Panc1 (cell line): ENCODE measurements at regions not wholly inside any gene's neighbourhood (a gene's known extent, or its start where the extent isn't known, plus 50 kb on each side); places are given as distances from the start of the nearest gene placed in this dataset.

Experiments
- ATAC-seq: fragments of 200-7000 bp; cut with Tn5 transposase; 2 replicates; pipeline ENCODE4 v1.9.1; 2020; ENCODE audit warnings: mild to moderate bottlenecking, moderate library complexity
- BruUV-seq: library from RNA; stranded (reverse); fragments of 400-500 nt; replicated peaks from 2 replicates; lab custom pipeline; 2021; lab: Mats Ljungman, UMichigan
- CTCF ChIA-PET: fragments of 300-600 bp; sonication (Branson Sonifier 250); formaldehyde crosslinking; loops from one replicate; lab custom pipeline; 2022; ENCODE audit warnings: antibody characterized with exemption; lab: Charles Lee
- POLR2A ChIA-PET: fragments of 300-600 bp; sonication (Branson Sonifier 250); formaldehyde crosslinking; loops from one replicate; lab custom pipeline; 2022; ENCODE audit warnings: antibody characterized with exemption; lab: Charles Lee
- DNase-seq: peaks from one replicate; pipeline ENCODE4 v3.0.0-alpha.2; 2010; ENCODE audit warnings: low read depth, low spot score
- H3K27ac ChIP-seq: 2 replicates; pipeline ENCODE4 v1.5.1; 2011; ENCODE audit warnings: mild to moderate bottlenecking, low read length, inconsistent platforms
- H3K27me3 ChIP-seq: fragments of 200-500 bp; sonication (Bioruptor generic); 2 replicates; pipeline ENCODE4 v1.6.0; 2014; ENCODE audit warnings: low read length, inconsistent platforms; ENCODE audit not compliant: control insufficient read depth, insufficient read depth
- H3K36me3 ChIP-seq: fragments of 200-500 bp; sonication (Bioruptor generic); 2 replicates; pipeline ENCODE4 v1.5.1; 2014; ENCODE audit warnings: inconsistent platforms, mild to moderate bottlenecking, low read length, moderate library complexity; ENCODE audit not compliant: control insufficient read depth, insufficient read depth
- H3K4me1 ChIP-seq: 2 replicates; pipeline ENCODE4 v1.5.1; 2011; ENCODE audit warnings: inconsistent platforms, mild to moderate bottlenecking, low read length, moderate library complexity; ENCODE audit not compliant: control insufficient read depth, insufficient read depth
- H3K4me3 ChIP-seq, 2 experiments: 2 replicates each; pipeline ENCODE4 v1.5.1; 2011 to 2012; ENCODE audit warnings: low read depth in 2 of 2, low read length in 2 of 2, mild to moderate bottlenecking in 2 of 2, inconsistent platforms in 1 of 2, moderate library complexity in 1 of 2
- H3K9me3 ChIP-seq: fragments of 200-500 bp; sonication (Bioruptor generic); 2 replicates; pipeline ENCODE4 v1.5.1; 2014; ENCODE audit warnings: low read depth, mild to moderate bottlenecking, inconsistent platforms, low read length, moderate library complexity; ENCODE audit not compliant: control insufficient read depth, insufficient read depth
- CTCF ChIP-seq: fragments of 450-650 bp; IDR thresholded peaks from 2 replicates; pipeline ENCODE4 v1.5.1; 2017; ENCODE audit warnings: mild to moderate bottlenecking
- POLR2AphosphoS5 ChIP-seq: IDR thresholded peaks from 2 replicates; pipeline ENCODE4 v1.6.1; 2012; ENCODE audit warnings: mild to moderate bottlenecking, low read depth, low read length, moderate library complexity
- SIN3A ChIP-seq: IDR thresholded peaks from 2 replicates; pipeline ENCODE4 v1.6.1; 2012; ENCODE audit warnings: low read depth, mild to moderate bottlenecking, low read length, moderate library complexity, borderline replicate concordance; ENCODE audit not compliant: insufficient read depth
- TCF7L2 ChIP-seq: IDR thresholded peaks from 2 replicates; pipeline ENCODE4 v1.6.1; 2011; ENCODE audit warnings: mild to moderate bottlenecking, low read depth, low read length, inconsistent platforms
- in situ Hi-C: cut with HindIII; loops from 2 replicates; pipeline ENCODE4 v1.10.0; 2016; ENCODE audit warnings: low sequenced_read_pairs, low pct_unique_long_range_greater_than_20kb
- intact Hi-C: fragments of 100-400 bp; cut with micrococcal nuclease; formaldehyde crosslinking; loops from one replicate; pipeline ENCODE4 v1.10.0; 2022; ENCODE audit not compliant: unreplicated experiment
- TF ChIP-seq, protein P1 (sequence below), 2 experiments: IDR thresholded peaks; 2 replicates each; pipeline ENCODE4 v1.6.1; 2011 to 2012; ENCODE audit warnings: low read depth in 2 of 2, control low read depth in 1 of 2, low read length in 1 of 2, mild to moderate bottlenecking in 1 of 2, moderate library complexity in 1 of 2; ENCODE audit not compliant: insufficient read depth in 1 of 2

- Histone ChIP-seq H3K27ac (no peak overlapping the region), H3K4me1 (no peaks in the 10 kb centered on the region), H3K9me3 (no peaks in the 10 kb centered on the region), H3K4me3 (no peak overlapping the region), H3K36me3 (no peaks in the 10 kb centered on the region), H3K27me3 (no peaks in the 10 kb centered on the region)
- ATAC-seq (no peak), DNase-seq (no peak)
- ChIA-PET CTCF (no interaction called here), POLR2A (no interaction called here)
- intact Hi-C loops, result no loop called here
- no peak for TF ChIP-seq POLR2AphosphoS5
- in situ Hi-C loops, result no loop called here
- no TSS peak for BruUV-seq
These were observed 231.3 kb upstream of the MAP3K7 start for GRCh38 chr6:90818163-90818562.

DNA sequence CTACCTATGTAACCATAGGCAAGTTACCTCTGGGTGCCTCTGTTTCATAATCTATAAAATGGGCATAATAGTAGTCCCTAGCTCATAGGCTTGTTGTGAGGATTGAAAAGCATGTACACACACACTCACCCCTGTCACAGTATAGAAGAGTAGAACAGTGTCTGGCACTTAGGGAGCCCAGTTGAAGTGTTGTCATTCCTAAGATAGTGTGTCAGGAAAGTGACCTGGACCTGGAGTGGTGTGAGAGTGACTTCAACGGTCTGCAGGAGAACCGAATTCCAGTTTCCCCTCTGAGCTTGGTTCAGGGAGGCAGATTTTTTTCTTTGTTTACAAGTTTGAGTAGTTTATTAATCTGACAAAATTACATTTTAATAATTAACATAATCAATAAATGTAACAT, 229.9 kb upstream of the MAP3K7 start:
- POLR2A ChIA-PET, result no interaction called here

More for the DNA sequence above, 229.9 kb upstream of the MAP3K7 start:
- Histone ChIP-seq H3K27me3 (no peaks in the 10 kb centered on the region), H3K4me1 (no peaks in the 10 kb centered on the region), H3K9me3 (no peaks in the 10 kb centered on the region), H3K4me3 (no peak overlapping the region), H3K27ac (no peak overlapping the region), H3K36me3 (no peaks in the 10 kb centered on the region)
- DNase-seq (no peak), ATAC-seq (no peak)
- in situ Hi-C loops, result no loop called here
- intact Hi-C loops, result no loop called here
- no peak for TF ChIP-seq SIN3A
- TF ChIP-seq, protein P1, sequence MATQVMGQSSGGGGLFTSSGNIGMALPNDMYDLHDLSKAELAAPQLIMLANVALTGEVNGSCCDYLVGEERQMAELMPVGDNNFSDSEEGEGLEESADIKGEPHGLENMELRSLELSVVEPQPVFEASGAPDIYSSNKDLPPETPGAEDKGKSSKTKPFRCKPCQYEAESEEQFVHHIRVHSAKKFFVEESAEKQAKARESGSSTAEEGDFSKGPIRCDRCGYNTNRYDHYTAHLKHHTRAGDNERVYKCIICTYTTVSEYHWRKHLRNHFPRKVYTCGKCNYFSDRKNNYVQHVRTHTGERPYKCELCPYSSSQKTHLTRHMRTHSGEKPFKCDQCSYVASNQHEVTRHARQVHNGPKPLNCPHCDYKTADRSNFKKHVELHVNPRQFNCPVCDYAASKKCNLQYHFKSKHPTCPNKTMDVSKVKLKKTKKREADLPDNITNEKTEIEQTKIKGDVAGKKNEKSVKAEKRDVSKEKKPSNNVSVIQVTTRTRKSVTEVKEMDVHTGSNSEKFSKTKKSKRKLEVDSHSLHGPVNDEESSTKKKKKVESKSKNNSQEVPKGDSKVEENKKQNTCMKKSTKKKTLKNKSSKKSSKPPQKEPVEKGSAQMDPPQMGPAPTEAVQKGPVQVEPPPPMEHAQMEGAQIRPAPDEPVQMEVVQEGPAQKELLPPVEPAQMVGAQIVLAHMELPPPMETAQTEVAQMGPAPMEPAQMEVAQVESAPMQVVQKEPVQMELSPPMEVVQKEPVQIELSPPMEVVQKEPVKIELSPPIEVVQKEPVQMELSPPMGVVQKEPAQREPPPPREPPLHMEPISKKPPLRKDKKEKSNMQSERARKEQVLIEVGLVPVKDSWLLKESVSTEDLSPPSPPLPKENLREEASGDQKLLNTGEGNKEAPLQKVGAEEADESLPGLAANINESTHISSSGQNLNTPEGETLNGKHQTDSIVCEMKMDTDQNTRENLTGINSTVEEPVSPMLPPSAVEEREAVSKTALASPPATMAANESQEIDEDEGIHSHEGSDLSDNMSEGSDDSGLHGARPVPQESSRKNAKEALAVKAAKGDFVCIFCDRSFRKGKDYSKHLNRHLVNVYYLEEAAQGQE (IDR thresholded peaks at IDR 0.05; ENCODE audit: insufficient read depth in 1 of 2, low read depth in 2 of 2, low read length in 1 of 2), result no peak
- no peak for TF ChIP-seq CTCF
- TF ChIP-seq POLR2AphosphoS5, result no peak
- no peak for TF ChIP-seq TCF7L2
- BruUV-seq, result no TSS peak
- CTCF ChIA-PET, result no interaction called here
